HL-60 (cell line): ENCODE measurements at regions not wholly inside any gene's neighbourhood (a gene's known extent, or its start where the extent isn't known, plus 50 kb on each side); places are given as distances from the start of the nearest gene placed in this dataset.

Experiments used
- GABPA ChIP-seq: IDR thresholded peaks from 2 replicates; pipeline ENCODE4 v1.6.1; 2012; ENCODE audit warnings: low read depth
- POLR2AphosphoS5 ChIP-seq: IDR thresholded peaks from 2 replicates; pipeline ENCODE4 v1.6.1; 2012; ENCODE audit warnings: low read depth
- REST ChIP-seq: IDR thresholded peaks from 2 replicates; pipeline ENCODE4 v1.6.1; 2012; ENCODE audit warnings: low read depth; ENCODE audit not compliant: insufficient replicate concordance
- SPI1 ChIP-seq: IDR thresholded peaks from 2 replicates; pipeline ENCODE4 v1.6.1; 2012; ENCODE audit warnings: low read depth, mild to moderate bottlenecking, borderline replicate concordance
- TF ChIP-seq, protein P1 (sequence below): IDR thresholded peaks from one replicate; pipeline ENCODE4 v1.5.1; 2011; ENCODE audit warnings: low read length, control low read depth, inconsistent platforms; ENCODE audit not compliant: insufficient read depth

DNA sequence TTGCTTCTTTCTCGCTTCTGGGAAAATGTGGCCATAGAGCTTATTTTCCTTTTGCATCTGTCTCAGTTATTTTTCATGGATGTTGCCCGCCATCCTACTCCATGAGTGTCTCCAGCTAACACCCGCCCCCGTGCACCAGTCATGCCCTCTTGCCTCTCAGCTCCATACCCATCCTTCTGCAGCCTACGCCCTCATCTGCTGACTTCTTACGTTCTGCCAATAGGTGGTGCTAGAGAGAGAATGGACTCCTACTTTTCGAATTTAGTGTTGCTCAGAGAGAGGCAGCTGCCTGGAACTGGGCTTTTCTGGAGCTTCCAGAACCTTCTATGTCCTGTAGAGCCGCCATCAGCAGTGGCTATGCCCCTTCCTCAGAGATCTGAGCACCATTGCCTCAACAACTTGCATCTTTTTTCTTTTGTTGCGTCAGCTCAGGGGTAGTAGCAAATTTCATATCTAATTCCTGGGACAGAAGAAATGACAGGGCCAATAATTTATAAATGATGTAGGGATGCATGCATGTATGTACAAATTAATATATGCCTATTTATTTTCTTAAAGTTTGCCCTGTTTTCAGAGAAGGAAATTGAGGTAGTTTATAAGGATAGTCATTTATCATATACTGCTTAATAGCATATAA lies 119.7 kb upstream of the MYOCD start:
- TF ChIP-seq POLR2AphosphoS5 (no peak), GABPA (no peak), SPI1 (no peak), REST (no peak)
- TF ChIP-seq, protein P1, sequence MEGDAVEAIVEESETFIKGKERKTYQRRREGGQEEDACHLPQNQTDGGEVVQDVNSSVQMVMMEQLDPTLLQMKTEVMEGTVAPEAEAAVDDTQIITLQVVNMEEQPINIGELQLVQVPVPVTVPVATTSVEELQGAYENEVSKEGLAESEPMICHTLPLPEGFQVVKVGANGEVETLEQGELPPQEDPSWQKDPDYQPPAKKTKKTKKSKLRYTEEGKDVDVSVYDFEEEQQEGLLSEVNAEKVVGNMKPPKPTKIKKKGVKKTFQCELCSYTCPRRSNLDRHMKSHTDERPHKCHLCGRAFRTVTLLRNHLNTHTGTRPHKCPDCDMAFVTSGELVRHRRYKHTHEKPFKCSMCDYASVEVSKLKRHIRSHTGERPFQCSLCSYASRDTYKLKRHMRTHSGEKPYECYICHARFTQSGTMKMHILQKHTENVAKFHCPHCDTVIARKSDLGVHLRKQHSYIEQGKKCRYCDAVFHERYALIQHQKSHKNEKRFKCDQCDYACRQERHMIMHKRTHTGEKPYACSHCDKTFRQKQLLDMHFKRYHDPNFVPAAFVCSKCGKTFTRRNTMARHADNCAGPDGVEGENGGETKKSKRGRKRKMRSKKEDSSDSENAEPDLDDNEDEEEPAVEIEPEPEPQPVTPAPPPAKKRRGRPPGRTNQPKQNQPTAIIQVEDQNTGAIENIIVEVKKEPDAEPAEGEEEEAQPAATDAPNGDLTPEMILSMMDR: peak; percentile 24
